NB4 (cell line): ENCODE measurements at regions not wholly inside any gene's neighbourhood (a gene's known extent, or its start where the extent isn't known, plus 50 kb on each side); places are given as distances from the start of the nearest gene placed in this dataset.

Experiments
- CTCF ChIP-seq: IDR thresholded peaks from one replicate; pipeline ENCODE4 v1.5.1; 2012; ENCODE audit warnings: low read depth, low read length
- MAX ChIP-seq: IDR thresholded peaks from 2 replicates; pipeline ENCODE4 v1.6.1; 2011; ENCODE audit warnings: low read depth, low read length
- MYC ChIP-seq: IDR thresholded peaks from 2 replicates; pipeline ENCODE4 v1.6.1; 2011; ENCODE audit warnings: low read depth, low read length
- POLR2A ChIP-seq: IDR thresholded peaks from 2 replicates; pipeline ENCODE4 v1.6.1; 2011; ENCODE audit warnings: mild to moderate bottlenecking; ENCODE audit not compliant: insufficient read length; ENCODE audit errors: extremely low read depth

DNA sequence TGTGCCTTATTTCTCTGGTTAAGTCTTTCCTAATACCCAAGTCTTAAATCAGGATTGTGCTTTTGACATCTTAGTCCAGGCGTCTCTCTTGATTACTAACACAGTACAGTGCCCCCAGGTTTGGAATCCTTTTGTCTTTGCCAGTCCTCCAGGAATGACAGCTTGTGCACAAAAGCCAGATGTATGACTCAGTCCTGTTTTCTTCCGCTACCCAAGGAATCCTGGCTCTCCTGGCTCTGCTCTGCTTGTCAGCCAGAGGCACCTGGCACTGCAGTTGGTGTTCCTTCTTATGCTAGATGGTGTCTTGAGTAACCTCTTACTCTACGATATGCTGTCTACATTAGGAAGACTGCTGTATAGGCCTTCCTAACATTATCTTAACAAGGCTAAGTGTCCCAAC is 728.2 kb upstream of the NECTIN3 start:
- no peak for TF ChIP-seq CTCF
- TF ChIP-seq MAX, result no peak
- no peak for TF ChIP-seq MYC
- TF ChIP-seq POLR2A, result no peak
